Ureter (tissue), 1 donor: ENCODE measurements at regions not wholly inside any gene's neighbourhood (a gene's known extent, or its start where the extent isn't known, plus 50 kb on each side); places are given as distances from the start of the nearest gene placed in this dataset.

Experiments used
- DNase-seq: peaks from one replicate; pipeline ENCODE4 v3.0.0-alpha.2; 2020; ENCODE audit warnings: low spot score
- donor health status: DM: yes; HTN: yes; CAD: no.

DNA sequence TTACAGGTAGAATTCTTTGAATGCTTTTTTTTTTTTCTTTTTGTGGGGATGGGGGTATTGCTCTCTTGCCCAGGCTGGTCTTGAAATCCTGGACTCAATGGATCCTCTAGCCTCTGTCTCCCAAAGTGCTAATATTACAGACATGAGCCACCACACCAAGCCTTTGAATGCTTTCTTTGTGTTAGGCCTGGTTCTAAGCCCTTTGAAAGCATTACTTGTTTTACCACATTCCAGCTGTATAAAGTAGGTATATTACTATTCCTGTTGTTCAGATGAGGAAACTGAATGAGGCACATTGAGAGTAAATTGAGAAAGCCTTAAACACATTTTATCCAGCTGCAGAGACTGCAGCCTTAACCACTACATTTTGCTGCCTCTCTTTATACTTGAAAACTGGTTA, 841.8 kb upstream of the ADGRL4 start:
- no peak for DNase-seq

DNA sequence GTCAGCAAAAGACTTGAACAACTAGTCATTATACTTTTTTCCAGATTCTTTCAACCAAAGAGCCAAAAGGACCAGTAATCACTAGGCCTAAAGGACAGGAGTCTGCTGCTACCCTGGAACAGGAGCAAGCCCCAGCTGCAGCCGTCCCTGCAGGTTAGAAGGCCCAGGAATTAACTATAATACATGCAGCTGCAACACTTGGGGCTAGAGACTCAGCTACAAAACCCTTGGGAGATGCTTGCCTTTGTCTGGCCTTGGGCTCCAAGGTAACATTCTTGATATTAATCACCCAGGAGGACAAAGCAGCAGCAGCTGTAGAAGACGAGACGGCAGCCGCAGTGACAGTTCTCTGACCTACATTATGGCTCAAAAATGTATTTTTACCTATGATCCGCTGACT, 841.2 kb upstream of the ADGRL4 start:
- no peak for DNase-seq

GRCh38 chr1:79845936-79846335, 839.4 kb upstream of the ADGRL4 start:
- DNase-seq: no peak

- no peak for DNase-seq
These were observed 836.3 kb upstream of the ADGRL4 start for GRCh38 chr1:79842811-79843210.

- no peak for DNase-seq
These were observed 833.4 kb upstream of the ADGRL4 start for GRCh38 chr1:79839882-79840281.

DNA sequence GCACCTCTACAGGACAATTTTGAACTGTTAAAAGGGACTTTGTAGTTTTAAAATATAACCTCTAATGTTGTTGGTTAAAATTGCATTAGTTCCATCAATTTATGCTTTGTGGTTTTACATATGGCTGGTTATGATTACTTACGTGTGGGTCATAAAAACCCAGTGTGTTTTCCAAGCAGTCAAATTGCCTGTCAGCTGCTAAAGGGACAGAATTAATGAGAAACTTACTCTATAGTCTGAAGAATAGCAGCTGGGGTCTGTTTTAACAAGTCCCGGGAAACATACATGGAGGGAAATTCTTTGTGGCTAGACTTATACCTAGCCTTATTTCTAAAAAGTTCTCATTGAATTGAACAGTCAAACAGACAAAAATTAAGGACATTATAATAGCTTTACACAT, 820.9 kb upstream of the ADGRL4 start:
- DNase-seq: no peak

- no peak for DNase-seq
These were observed 819.0 kb upstream of the ADGRL4 start for GRCh38 chr1:79825551-79825950.

- DNase-seq: no peak
These were observed 815.5 kb upstream of the ADGRL4 start for GRCh38 chr1:79822053-79822452.

DNA sequence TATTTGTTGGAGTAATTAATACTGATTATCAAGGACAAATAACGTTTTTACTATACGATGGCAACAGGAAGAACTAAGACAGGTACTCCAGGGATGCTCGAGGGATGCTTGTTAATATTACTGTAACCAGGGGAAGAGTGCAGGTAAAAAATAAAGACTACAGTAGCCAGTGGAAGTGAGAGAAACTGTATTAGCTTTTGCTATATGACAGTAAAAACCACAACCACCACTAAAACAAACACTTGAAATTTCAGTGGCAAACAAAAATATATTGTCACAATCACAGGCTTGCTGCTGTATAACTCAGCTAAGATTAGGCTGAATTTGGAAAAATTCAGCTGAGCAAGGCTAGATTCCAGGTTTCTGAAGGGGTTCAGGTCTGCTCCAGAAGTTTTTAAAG, 812.6 kb upstream of the ADGRL4 start:
- DNase-seq: no peak

GRCh38 chr1:79817031-79817560, 810.6 kb upstream of the ADGRL4 start:
- DNase-seq: no peak

DNA sequence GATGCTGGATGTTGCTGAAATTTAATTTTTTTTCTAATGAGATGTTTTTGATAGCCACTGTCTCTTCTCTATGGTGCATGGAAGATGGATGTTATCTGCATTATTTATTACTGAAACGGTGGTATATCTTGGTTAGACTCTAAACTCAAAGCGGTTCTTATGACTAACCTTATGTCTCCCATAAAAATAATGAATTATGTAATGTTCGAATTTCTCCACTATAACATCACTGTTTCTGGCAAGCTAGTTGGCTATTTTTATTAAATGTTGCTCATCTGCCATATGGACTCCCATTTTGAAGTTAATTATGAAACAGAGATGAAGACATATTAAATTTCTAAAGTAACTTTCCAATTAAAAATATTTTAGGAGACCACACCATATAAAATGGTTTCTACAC, 808.6 kb upstream of the ADGRL4 start:
- DNase-seq: no peak

GRCh38 chr1:79811173-79811572, 804.6 kb upstream of the ADGRL4 start:
- DNase-seq: no peak

DNA sequence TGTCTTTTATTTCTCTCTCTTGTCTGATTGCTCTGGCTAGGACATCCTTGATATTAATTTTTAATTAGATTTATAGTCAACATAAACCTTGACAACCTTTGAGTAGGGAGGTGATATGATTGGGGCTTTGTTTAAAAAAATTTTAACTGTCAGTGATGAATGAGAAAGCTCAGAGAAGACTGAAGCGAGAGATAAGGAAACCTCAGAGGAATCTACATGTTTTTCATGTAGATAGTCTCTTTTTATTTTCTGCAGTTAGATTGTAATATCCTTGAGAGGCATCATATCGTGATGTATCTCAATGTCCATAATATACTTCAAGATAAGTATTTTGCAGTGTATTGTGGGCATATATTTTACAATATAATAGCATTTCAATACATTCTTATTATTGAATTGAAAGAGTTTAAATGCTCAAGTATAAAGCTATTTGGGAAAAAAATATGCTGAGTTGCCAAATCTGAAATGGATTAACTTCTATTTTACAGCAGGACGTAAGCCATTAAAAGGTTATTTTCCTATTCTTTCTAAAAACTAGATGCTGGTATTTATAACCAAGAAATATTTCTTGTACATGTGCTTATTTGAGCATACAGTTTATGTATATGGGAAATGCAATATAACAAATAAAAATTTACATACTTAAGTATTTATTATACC, 802.4 kb upstream of the ADGRL4 start:
- no peak for DNase-seq

- DNase-seq: no peak
These were observed 801.3 kb upstream of the ADGRL4 start for GRCh38 chr1:79807816-79808215.

DNA sequence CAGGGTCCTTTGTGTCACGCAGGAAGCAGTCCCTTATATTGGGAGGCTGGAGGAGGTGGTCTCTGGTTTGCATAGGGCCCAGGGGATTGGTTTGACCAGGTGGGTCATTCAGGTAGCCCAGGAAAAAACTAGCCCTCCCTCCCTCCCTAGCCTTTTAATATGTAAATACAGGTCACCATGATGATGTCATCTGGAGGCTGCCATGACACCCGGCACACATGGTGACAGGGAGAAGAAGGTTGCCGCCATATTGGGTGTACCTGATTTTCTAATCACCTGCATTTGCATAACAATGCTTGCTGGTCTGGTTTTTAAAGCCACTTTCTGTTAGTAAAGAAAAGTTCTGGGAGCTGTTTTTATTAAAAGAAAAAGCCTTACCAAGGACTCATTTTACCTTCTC, 791.0 kb upstream of the ADGRL4 start:
- DNase-seq: no peak

DNA sequence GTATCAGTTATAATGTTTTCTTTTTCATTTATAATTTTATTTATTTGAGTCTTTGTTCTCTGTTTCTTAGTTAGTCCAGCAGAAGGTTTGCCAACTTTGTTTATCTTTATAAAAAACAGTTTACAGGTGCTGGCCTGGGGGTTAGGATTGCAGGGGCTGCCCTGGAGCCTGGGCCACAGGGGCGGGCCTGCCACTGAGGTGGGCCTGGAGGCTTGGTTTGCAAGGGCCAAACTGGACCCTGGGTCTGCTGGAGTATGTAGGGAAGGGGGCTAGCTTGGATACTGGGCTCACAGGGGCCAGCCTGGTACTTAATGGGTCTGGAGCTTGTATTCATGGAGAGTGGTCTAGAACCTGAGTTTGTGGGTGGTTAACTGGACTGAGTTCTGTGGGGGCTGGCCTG, 789.9 kb upstream of the ADGRL4 start:
- no peak for DNase-seq

GRCh38 chr1:79792219-79792930, 785.8 kb upstream of the ADGRL4 start:
- no peak for DNase-seq

- no peak for DNase-seq
These were observed 785.1 kb upstream of the ADGRL4 start for GRCh38 chr1:79791488-79792218.

GRCh38 chr1:79790950-79791349, 784.4 kb upstream of the ADGRL4 start:
- no peak for DNase-seq

- DNase-seq: no peak
These were observed 781.1 kb upstream of the ADGRL4 start for GRCh38 chr1:79787631-79788030.

GRCh38 chr1:79785964-79786363, 779.4 kb upstream of the ADGRL4 start:
- no peak for DNase-seq

GRCh38 chr1:79785561-79785960, 779.0 kb upstream of the ADGRL4 start:
- DNase-seq: no peak

- no peak for DNase-seq
These were observed 774.7 kb upstream of the ADGRL4 start for GRCh38 chr1:79781261-79781660.
